ENCODE measurements at regions not wholly inside any gene's neighbourhood (a gene's known extent, or its start where the extent isn't known, plus 50 kb on each side); places are given as distances from the start of the nearest gene placed in this dataset.
"Not testable (repeated sequence)": the region's sequence is repeated elsewhere in the genome, so short reads cannot be mapped to it uniquely, and the experiment has no call there.

DNA sequence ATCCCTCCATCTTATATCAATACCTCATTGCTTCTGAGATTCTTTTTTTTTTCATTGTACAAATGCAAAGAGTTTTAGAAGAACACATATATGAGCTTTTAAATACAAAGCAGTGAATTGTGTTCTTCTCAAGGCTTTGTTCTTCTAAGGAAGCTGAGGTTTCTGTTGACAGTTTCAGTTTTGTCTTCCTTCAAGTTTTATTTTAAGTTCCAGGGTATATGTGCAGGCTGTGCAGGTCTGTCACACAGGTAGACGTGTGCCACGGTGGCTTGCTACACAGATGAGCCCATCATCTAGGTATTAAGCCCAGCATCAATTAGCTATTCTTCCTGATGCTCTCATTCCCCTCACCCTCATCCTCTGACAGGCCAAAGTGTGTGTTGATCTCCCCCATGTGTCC is 201.2 kb upstream of the DIPK2B start (continued):
- TF ChIP-seq, protein P1, sequence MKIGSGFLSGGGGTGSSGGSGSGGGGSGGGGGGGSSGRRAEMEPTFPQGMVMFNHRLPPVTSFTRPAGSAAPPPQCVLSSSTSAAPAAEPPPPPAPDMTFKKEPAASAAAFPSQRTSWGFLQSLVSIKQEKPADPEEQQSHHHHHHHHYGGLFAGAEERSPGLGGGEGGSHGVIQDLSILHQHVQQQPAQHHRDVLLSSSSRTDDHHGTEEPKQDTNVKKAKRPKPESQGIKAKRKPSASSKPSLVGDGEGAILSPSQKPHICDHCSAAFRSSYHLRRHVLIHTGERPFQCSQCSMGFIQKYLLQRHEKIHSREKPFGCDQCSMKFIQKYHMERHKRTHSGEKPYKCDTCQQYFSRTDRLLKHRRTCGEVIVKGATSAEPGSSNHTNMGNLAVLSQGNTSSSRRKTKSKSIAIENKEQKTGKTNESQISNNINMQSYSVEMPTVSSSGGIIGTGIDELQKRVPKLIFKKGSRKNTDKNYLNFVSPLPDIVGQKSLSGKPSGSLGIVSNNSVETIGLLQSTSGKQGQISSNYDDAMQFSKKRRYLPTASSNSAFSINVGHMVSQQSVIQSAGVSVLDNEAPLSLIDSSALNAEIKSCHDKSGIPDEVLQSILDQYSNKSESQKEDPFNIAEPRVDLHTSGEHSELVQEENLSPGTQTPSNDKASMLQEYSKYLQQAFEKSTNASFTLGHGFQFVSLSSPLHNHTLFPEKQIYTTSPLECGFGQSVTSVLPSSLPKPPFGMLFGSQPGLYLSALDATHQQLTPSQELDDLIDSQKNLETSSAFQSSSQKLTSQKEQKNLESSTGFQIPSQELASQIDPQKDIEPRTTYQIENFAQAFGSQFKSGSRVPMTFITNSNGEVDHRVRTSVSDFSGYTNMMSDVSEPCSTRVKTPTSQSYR (CRISPR knock-in tag; IDR thresholded peaks at IDR 0.05; ENCODE audit: borderline replicate concordance), result no peak
- TF ChIP-seq MLLT10 (CRISPR knock-in tag; IDR thresholded peaks at IDR 0.05), result no peak
- no peak for TF ChIP-seq SMYD3 (CRISPR knock-in tag; IDR thresholded peaks at IDR 0.05)
- no peak for TF ChIP-seq KDM3A (CRISPR knock-in tag; IDR thresholded peaks at IDR 0.05; ENCODE audit: low read depth)
- TF ChIP-seq, protein P2, sequence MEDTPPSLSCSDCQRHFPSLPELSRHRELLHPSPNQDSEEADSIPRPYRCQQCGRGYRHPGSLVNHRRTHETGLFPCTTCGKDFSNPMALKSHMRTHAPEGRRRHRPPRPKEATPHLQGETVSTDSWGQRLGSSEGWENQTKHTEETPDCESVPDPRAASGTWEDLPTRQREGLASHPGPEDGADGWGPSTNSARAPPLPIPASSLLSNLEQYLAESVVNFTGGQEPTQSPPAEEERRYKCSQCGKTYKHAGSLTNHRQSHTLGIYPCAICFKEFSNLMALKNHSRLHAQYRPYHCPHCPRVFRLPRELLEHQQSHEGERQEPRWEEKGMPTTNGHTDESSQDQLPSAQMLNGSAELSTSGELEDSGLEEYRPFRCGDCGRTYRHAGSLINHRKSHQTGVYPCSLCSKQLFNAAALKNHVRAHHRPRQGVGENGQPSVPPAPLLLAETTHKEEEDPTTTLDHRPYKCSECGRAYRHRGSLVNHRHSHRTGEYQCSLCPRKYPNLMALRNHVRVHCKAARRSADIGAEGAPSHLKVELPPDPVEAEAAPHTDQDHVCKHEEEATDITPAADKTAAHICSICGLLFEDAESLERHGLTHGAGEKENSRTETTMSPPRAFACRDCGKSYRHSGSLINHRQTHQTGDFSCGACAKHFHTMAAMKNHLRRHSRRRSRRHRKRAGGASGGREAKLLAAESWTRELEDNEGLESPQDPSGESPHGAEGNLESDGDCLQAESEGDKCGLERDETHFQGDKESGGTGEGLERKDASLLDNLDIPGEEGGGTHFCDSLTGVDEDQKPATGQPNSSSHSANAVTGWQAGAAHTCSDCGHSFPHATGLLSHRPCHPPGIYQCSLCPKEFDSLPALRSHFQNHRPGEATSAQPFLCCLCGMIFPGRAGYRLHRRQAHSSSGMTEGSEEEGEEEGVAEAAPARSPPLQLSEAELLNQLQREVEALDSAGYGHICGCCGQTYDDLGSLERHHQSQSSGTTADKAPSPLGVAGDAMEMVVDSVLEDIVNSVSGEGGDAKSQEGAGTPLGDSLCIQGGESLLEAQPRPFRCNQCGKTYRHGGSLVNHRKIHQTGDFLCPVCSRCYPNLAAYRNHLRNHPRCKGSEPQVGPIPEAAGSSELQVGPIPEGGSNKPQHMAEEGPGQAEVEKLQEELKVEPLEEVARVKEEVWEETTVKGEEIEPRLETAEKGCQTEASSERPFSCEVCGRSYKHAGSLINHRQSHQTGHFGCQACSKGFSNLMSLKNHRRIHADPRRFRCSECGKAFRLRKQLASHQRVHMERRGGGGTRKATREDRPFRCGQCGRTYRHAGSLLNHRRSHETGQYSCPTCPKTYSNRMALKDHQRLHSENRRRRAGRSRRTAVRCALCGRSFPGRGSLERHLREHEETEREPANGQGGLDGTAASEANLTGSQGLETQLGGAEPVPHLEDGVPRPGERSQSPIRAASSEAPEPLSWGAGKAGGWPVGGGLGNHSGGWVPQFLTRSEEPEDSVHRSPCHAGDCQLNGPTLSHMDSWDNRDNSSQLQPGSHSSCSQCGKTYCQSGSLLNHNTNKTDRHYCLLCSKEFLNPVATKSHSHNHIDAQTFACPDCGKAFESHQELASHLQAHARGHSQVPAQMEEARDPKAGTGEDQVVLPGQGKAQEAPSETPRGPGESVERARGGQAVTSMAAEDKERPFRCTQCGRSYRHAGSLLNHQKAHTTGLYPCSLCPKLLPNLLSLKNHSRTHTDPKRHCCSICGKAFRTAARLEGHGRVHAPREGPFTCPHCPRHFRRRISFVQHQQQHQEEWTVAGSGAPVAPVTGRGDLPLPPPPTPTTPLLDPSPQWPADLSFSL (CRISPR knock-in tag; IDR thresholded peaks at IDR 0.05), result no peak
- TF ChIP-seq, protein P3, sequence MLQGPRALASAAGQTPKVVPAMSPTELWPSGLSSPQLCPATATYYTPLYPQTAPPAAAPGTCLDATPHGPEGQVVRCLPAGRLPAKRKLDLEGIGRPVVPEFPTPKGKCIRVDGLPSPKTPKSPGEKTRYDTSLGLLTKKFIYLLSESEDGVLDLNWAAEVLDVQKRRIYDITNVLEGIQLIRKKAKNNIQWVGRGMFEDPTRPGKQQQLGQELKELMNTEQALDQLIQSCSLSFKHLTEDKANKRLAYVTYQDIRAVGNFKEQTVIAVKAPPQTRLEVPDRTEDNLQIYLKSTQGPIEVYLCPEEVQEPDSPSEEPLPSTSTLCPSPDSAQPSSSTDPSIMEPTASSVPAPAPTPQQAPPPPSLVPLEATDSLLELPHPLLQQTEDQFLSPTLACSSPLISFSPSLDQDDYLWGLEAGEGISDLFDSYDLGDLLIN (CRISPR knock-in tag; IDR thresholded peaks at IDR 0.05; ENCODE audit: borderline replicate concordance), result no peak
- TF ChIP-seq, protein P4, sequence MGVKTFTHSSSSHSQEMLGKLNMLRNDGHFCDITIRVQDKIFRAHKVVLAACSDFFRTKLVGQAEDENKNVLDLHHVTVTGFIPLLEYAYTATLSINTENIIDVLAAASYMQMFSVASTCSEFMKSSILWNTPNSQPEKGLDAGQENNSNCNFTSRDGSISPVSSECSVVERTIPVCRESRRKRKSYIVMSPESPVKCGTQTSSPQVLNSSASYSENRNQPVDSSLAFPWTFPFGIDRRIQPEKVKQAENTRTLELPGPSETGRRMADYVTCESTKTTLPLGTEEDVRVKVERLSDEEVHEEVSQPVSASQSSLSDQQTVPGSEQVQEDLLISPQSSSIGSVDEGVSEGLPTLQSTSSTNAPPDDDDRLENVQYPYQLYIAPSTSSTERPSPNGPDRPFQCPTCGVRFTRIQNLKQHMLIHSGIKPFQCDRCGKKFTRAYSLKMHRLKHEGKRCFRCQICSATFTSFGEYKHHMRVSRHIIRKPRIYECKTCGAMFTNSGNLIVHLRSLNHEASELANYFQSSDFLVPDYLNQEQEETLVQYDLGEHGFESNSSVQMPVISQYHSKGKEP (CRISPR knock-in tag; IDR thresholded peaks at IDR 0.05), result no peak

DNA sequence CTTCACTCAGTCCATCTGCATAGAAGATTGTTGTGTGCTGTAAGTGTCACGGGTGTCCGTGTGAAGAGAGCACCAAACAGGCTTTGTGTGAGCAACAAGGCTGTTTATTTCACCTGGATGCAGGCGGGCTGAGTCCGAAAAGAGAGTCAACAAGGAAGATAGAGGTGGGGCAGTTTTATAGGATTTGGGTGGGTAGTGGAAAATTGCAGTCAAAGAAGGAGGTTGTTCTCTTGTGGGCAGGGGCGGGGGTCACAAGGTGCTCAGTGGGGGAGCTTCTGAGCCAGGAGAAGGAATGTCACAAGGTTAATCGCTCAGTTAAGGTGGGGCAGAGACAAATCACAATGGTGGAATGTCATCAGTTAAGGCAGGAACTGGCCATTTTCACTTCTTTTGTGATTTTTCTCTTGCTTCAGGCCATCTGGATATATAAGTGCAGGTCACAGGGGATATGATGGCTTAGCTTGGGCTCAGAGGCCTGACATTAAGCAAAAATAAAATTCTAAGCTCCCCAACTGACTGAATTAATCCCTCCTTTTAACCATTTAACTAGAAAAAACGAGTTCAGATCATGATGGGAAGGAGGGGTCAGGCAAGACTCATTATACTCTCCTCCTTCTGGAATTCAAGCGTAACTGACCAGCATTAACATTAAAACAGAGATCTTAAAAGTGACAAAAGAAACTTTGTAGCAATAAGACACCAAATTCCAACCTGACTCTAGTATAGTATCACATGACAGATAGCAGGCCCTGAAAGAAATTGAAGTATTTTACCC is 200.5 kb upstream of the DIPK2B start:
- DNase-seq (ENCODE audit: low spot score); in situ Hi-C loops (cut with HindIII; ENCODE audit: extremely low pct_ligation_motif_present, low pct_unique_long_range_greater_than_20kb); ATAC-seq: not testable (repeated sequence)

More for the DNA sequence above, 200.5 kb upstream of the DIPK2B start:
- intact Hi-C loops (cut with micrococcal nuclease; ENCODE audit: unreplicated experiment); H3K4me2 ChIP-seq (ENCODE audit: low read depth, low read length); CTCF ChIA-PET (ENCODE audit: low intra/inter-chr PET ratio, low total read pairs); H3K79me2 ChIP-seq (ENCODE audit: insufficient read depth, low read length); POLR2A ChIA-PET; H3K27me3 ChIP-seq (ENCODE audit: control insufficient read depth in 1 of 2, insufficient read depth in 2 of 2, low read length in 2 of 2); H4K20me1 ChIP-seq (ENCODE audit: insufficient read depth, low read length); H2AFZ ChIP-seq (ENCODE audit: low read length); H3K4me1 ChIP-seq (ENCODE audit: insufficient read depth, low read length); FAIRE-seq; BruUV-seq (replicated peaks); H3K9me3 ChIP-seq (ENCODE audit: low read length); H3K4me3 ChIP-seq (replicated peaks in 1 of 3; ENCODE audit: insufficient read depth in 1 of 3, low read depth in 2 of 3, low read length in 3 of 3); H3K9ac ChIP-seq (ENCODE audit: insufficient read depth, low read depth, low read length); H3K36me3 ChIP-seq (replicated peaks in 1 of 2; ENCODE audit: control insufficient read depth in 1 of 2, insufficient read depth in 2 of 2, low read length in 2 of 2); H3K27ac ChIP-seq (ENCODE audit: extremely low read length, insufficient read depth, low read length): not testable (repeated sequence)
- 16% methylated on average over 7 of the region's 8 CpGs for WGBS (ENCODE audit: low lambda C conversion rate)
